Coronary artery (tissue), 2 donors: ENCODE measurements at regions not wholly inside any gene's neighbourhood (a gene's known extent, or its start where the extent isn't known, plus 50 kb on each side); places are given as distances from the start of the nearest gene placed in this dataset.

Experiments
- DNase-seq: peaks from one replicate; pipeline ENCODE4 v3.0.0-alpha.2; 2017; ENCODE audit warnings: low spot score
- H3K27ac ChIP-seq, 2 donors: fragments of 200-600 bp; sonication (generic); one replicate each; pipeline ENCODE4 v1.5.1; 2016 to 2019
- H3K4me3 ChIP-seq: fragments of 200-600 bp; sonication (generic); 2 replicates; pipeline ENCODE4 v1.5.1; 2016; ENCODE audit warnings: mild to moderate bottlenecking, moderate library complexity
- CTCF ChIP-seq: fragments of 200-600 bp; sonication (generic); IDR thresholded peaks from one replicate; pipeline ENCODE4 v1.5.1; 2019; ENCODE audit warnings: antibody characterized with exemption

GRCh38 chr13:50596776-50597203 lies 246.7 kb downstream of the DLEU7 start:
- TF ChIP-seq CTCF, result no peak
- Histone ChIP-seq H3K27ac (no peak overlapping the region), H3K4me3 (no peak overlapping the region)
- no peak for DNase-seq

GRCh38 chr13:50598338-50598737 lies 245.2 kb downstream of the DLEU7 start:
- H3K27ac ChIP-seq, result no peak overlapping the region
- no peak overlapping the region for H3K4me3 ChIP-seq
- TF ChIP-seq CTCF, result no peak
- no peak for DNase-seq

DNA sequence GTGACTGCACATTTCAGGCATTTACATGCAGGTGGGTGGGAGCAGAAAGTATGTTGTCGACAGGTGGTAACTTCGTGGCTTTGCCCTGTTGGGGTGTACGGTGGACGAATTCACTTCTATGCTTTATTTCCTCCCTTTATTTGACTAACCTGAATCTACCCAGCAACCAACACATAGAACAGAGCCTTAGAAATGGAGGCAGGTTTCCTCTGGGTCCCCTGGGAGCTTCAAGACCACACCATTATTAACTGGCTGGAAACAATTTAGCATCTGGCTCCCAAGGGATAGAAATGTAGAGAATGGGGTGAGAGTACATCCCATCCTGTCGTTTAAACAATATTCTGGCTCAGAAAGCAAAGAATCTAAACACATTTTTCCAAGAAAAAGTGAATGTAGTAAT lies 244.4 kb downstream of the DLEU7 start:
- no peak overlapping the region for H3K27ac ChIP-seq
- no peak overlapping the region for H3K4me3 ChIP-seq
- no peak for TF ChIP-seq CTCF
- DNase-seq, result no peak

DNA sequence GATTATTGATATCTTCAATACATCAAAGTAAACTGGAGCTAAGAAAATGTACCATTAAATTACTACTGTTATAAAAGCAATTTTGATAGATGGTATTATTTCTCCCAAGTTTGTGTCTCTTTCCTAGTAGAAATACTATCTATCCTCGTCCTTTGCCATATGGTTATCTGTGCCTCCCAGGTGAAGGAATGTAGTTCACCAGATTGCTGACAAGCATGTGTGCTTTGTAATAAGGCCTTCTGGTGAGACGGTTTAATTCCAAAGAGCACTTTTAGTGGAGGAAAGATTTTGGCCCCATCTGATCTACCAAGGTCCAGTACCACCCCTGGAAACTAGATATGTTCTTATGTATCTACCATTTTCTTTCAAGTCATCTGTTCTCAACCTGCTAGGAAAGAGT lies 243.6 kb downstream of the DLEU7 start:
- no peak for DNase-seq
- TF ChIP-seq CTCF, result no peak
- H3K27ac ChIP-seq, result no peak overlapping the region

GRCh38 chr13:50608370-50608769 lies 235.1 kb downstream of the DLEU7 start:
- H3K27ac ChIP-seq, result no peak overlapping the region
- no peak for DNase-seq
- no peak overlapping the region for H3K4me3 ChIP-seq
- TF ChIP-seq CTCF, result no peak

More for the DNA sequence above, 243.6 kb downstream of the DLEU7 start:
- H3K4me3 ChIP-seq, result no peak overlapping the region

DNA sequence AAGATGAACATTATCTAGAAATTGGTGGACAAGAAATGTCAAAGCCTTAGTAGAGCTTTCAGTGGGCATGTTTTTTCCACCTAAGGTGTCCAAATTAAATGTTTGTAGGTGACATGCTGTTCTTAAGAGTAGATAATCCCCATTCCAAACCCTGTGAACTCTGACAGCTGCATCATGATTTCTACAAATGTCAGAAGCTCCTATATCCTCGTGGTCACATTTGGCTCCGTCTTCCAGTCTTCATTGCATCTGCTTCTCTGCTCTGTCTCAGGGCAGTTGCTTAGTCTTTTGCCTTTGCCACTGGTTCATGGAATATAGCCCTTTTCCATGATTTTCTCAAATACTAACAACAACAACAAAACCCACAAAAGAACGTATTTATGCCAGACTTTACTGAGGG lies 234.5 kb downstream of the DLEU7 start:
- Histone ChIP-seq H3K4me3 (no peak overlapping the region), H3K27ac (no peak overlapping the region)
- TF ChIP-seq CTCF, result no peak
- DNase-seq, result no peak

DNA sequence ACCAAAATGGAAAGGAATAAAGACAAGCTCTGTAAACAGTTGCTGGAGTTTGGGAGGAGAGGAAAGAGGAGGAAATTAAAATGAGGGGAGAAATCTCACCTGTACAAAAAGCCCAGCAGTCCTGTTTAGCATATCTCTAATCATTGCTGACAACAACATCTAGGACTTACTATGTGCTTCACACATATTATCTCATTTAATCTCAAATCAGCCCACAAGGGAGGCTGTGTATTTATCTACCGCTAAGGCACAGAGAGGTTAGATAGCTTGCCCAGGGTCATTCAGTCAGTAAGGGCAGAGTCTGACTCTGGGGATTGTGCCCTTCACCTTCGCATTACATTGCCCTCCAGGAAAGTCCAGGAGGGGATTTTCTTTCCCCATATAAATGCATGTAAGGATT lies 233.3 kb downstream of the DLEU7 start:
- no peak overlapping the region for H3K4me3 ChIP-seq
- H3K27ac ChIP-seq, result no peak overlapping the region
- no peak for TF ChIP-seq CTCF
- DNase-seq, result no peak
